Activated CD4-positive, alpha-beta T cell treated with anti-CD3 and anti-CD28 coated beads for 48 hours (primary cell): ENCODE measurements at regions not wholly inside any gene's neighbourhood (a gene's known extent, or its start where the extent isn't known, plus 50 kb on each side); places are given as distances from the start of the nearest gene placed in this dataset.

Experiments
- DNase-seq: peaks from one replicate; pipeline ENCODE4 v3.0.0-alpha.2; 2020

DNA sequence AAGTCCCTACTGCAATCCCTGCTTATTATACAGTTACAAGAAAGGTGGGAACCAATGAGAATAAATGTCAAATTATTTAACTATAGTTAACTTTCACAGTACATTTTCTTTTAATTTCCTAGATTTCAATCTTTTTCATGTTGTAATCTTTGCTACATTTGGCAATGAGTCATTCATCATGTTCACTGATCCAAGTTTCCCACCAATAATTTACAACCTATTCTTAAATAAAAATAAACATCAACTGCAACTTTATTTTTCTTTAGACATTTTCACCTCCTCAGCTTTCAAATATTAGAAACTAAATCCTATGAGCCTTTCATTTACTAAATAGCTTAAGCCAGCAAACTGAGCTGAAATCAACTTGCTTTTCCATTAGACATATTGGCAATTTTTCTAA lies 541.3 kb upstream of the BTBD3 start:
- no peak for DNase-seq

DNA sequence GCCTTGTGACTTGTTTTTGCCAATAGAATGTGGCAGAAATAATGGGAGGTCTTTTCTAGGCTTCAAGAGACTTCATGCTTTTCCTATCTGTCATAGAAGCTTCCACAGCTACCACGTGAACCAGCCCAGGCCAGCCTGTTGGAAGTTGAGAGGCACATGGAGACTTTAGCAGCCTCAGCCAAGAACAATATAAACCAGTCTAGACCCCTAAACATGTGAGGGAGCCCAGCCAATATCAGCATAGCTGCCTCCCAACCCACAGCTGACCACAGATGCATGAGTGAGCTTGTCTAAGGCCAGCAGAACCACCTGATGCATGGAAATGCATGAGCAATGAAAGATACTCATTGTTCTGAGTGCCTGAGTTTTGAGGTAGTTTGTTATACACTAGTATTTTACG lies 540.7 kb upstream of the BTBD3 start:
- DNase-seq = no peak

DNA sequence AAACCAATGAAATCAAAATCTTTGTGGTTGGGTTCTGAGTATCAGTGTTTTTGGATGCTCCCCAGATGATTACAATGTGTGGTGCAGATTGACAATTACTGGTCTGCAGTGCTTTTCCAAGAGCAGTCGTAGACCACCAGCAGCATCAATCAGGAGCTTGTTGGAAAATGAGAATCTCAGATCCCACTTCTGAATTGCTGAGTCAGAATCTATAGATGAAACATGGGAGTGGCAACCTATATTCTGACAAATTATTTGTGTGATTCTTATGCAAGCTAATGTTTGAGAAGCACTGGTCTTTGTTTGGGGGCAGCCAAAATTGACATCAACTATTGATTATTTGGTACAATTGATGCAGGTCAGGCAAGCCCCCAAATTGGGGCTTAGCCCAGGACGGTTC lies 539.9 kb upstream of the BTBD3 start:
- DNase-seq = no peak

DNA sequence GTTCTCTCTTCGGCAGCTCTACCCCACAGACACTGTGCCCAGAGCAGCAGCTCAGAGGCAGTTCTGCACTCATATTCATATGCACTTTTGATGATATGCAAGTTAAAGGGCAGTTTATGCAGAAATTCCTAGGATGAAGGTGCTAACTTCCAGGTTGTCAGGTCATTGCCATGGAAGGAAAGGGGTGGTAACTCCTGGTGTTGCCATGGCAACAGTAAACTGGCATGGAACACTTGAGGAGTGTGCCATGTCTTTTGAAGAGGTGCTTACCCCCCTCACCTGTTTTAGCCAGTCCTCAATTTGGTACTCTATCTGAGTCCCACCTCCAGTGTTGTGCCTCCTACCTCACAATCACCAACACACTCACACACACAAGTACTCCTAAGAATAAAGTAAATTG lies 539.4 kb upstream of the BTBD3 start:
- no peak for DNase-seq

DNA sequence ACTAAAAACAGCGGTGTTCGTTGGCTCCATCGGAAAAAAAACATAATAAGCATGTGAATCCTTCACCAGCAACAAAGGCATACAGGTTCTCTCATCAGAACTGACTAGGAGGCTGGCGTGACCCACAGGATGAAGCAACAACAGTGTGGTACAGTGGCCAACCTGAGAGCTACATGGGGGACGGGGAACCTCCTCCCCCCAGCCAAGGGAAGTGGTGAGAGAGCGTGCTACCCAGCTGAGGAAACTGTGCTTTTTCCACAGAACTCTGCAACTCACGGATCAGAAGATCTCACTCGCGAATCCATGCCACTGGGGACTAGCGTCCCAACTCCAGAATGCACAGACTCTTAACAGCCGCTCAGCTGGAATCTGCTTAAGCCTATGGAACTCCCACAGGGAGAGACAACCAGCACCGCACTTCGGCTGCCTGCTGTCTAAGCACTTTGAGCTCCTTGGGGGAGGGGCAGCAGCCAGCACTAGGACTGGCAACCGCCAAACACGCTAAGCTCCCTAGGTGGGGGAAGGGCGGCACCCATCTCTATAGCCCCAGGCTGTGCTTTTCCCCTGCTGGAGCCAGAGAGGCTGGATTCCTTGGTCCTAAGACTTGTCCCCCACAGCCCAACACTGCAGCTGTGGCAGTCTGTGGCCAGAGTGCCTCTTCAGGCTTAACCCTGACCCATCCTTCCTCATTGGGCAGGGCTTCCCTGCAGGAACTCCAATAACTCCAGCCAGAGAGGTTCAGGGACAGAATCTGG lies 538.3 kb upstream of the BTBD3 start:
- DNase-seq = no peak

DNA sequence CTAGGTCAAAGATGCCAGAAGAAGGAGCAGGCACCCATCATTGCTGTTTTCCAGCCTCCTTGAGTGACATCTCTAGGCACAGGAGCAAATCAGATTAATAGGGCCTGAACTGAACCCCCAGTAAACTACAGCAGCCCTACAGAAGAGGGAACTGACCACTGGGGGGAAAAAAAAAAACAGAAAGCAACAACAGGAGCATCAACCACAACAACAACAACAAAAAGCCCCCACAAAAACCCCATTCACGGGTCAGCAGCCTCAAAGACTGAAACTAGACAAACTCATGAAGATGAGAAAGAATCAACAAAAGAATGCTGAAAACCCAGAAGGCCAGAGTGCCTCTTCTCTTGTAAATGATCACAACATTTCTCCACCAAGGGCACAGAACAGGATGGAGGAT lies 537.4 kb upstream of the BTBD3 start:
- no peak for DNase-seq

DNA sequence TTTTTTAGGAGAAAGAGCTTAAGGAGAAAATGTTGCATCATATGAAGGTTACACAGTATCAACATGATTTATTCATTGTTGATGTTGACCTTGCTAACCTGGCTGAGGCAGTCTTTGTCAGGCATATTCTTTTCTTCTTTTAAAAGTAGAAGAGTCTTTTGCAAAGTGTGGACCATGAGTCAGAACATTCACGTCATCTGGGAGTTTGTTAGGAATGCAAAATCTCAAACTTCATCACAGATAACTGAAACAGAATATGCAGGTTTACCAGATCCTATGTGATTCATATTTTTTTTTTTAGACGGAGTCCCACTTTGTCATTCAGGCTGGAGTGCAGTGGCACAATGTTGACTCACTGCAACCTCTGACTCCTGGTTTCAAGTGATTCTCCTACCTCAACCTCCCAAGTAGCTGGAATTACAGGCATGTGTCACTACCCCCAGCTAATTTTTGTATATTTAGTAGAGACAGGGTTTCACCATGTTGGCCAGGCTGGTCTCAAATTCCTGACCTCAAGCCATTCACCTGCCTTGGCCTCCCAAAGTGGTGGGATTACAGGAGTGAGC lies 530.4 kb upstream of the BTBD3 start:
- DNase-seq = no peak

DNA sequence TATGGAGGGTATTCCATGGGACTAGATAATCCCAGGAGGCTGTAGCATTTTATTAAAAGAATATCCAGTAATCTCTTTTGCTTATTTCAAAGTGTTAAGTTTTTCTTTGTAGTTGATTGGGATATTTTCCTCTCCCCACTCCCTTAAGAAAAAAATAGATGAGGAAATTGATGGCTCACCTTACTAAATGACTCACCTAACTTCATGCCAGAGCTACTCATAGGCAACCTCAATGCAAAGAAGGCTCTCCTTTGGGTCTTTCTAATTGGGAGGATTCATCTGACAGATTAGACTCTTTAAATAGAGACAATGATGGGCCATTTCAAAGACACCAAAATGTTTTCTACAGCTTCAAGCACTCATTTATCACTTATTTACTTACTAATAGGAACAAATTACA lies 528.5 kb upstream of the BTBD3 start:
- no peak for DNase-seq

DNA sequence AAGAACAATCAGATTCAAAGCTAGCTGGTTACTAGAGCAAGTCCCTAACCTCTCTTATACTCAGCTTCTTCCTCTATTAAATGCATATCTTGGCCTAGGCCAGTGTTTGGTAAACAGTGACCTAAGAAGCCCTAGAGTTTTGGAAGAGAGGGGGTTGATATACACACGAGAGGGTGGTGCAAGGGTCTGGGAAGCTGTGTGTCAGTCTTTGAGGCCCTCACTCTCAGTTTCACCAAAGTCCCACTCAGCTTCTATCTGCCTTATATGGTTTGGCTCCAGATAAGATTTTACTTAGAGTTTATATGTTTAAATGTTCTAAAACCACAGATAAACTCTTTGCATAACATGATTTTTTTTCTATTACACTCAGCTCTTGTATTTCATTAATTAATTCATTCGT lies 526.1 kb upstream of the BTBD3 start:
- DNase-seq = no peak

DNA sequence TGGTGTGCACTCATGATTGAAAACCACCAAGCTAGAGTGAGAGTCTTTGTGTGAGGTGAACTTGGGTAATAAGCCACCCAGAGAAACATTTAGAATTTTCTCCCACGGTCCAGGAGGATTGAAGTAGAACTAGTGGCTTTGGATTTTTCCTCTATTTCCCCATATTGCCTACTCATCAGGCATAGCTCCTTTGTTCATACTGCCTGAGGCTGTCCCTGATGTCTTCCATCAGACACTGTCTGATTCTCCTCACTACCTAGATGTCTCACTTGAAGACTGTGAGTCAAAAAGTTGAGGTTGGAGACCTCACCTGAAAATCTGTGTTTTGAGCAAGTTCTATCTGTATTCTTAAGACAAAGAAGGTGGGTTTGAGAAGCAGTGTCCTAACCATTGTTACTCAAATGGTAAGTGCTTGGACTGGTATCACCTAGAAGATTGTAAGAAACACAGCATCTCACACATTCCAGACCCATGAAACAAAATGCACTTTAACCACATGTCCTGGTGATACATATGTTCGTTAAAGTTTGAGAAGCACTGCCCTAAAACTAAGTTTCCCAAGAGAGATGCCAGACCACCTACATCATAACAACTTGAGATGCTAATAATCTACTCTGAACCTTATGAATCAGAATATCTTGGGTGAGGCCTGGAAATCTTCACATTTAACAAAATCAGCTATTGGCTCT lies 523.4 kb upstream of the BTBD3 start:
- no peak for DNase-seq

DNA sequence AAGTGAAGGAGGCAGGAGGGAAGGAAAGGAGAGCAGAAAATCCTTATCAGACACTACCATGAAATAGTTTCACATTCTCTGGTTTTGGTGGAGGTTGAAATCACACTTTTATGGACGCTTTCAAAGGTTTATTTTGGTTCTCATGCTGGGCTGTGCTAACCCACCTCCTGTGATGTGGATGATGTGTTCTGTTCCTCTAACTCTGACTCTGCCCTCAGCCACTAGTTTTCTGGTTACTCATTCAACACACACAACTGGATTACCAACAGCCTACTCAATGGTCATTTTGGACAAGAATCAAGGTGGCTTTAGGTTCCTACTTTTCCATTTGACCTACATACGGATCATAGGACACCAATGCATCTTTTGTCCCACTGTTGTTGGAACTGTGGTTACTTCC lies 522.1 kb upstream of the BTBD3 start:
- no peak for DNase-seq

DNA sequence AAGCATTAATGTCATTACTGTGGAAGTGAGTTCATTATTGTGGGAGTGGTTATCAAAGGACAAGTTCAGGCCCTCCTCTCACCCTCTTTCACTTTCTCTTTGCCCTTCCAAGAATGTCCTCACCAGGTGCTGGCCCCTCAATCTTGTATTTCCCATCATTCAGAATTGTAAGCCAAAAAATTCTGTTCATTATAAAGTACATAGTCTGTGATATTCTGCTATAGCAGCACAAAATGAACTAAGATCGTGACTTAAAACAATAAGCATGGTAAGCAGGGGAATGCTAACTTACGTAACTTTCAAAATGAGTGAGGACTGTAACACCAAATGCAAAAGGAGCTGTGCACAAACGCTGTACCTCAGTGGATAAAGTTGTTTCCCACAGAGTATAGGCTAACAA lies 515.7 kb upstream of the BTBD3 start:
- DNase-seq = no peak

DNA sequence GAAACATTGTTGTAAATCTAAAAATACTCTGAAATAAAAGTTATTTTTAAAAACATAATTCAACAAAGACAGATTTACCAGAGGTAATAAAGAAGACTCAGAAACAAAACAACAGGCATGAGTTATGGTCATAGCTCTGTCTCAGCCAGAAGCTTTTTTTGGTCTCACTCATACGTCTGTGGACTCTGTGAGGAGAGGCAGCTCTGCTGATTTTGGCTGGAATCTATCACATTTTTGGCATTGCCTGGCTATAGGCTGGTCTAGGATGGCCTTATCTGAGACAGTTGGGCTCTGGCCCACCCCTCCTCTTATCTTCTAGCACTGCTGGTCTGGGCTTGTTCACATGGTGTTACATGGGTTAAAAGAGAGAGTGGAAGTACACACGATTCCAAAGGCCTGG lies 514.0 kb upstream of the BTBD3 start:
- DNase-seq = no peak

DNA sequence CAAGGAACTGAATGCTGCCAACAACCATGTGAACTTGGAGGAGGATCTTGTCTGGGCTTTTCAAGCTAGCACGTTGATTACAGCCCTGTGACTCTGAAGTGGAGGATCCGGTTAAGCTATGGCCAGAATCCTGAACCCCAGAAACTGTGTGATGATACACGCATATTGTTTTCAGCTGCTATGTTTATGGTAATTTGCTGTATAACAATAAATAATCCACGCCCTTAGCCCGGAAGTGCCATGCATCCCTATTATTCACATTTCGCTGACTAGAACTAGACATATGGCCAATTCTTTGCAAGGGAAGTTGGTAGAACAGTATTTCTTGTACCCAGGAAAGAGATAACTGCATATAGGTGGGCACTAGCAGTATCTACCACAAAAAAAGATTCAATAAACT lies 510.8 kb upstream of the BTBD3 start:
- no peak for DNase-seq

DNA sequence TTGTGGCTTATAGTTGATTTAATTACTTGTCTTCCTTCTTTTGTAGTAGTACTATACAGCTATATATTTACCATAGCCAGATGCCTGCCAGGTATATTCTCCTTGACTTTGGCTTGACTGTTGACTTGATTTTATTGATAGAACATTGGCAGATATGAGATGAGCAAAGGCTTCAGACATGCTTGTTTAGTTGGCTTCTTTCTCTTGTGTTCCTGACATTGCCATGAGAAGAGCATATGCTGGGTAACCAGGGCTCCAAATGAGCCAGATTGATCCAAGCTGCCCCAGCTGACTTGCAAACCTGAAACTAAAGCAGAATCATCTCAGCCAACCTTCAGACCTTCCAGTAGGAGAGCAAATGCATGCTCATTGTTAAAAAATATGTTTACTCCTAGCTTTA lies 508.1 kb upstream of the BTBD3 start:
- no peak for DNase-seq

DNA sequence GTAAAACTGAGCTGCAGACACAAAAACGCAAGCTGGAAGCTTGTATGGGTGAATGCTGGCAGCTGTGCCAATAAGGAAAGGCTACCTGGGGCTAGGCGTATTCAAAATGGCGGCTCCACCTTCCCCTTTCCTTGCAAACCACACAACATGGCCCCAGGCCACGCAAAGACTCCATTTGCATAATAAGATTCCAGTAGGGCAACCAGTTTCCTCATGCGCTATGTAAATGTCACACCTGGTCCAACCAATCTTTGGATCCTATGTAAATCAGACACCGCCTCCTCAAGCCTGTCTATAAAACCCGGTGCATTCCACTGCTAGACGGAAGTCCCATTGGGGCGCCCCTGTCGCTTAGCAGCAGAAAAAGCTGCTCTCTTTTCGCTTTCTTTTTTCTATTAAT lies 505.9 kb upstream of the BTBD3 start:
- DNase-seq = no peak

DNA sequence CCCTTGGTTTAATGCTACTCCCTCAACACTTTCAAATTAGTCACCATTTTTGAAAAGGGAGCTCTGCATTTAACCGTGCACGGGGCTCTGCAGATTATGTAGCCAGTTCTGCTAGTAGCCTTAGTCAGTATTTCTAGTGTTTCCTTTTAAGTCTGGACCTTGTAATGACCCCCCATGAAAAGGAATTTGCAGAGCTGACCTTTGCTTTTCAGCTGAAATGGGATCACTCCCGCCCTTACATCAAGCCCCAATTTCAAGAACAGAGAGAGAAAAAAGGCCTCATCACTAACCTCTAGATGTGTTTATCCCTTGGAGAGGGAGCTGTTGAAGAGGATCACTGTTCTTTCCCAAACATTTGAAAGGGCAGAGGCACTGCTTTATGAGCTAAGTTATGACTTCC lies 490.7 kb upstream of the BTBD3 start:
- no peak for DNase-seq

DNA sequence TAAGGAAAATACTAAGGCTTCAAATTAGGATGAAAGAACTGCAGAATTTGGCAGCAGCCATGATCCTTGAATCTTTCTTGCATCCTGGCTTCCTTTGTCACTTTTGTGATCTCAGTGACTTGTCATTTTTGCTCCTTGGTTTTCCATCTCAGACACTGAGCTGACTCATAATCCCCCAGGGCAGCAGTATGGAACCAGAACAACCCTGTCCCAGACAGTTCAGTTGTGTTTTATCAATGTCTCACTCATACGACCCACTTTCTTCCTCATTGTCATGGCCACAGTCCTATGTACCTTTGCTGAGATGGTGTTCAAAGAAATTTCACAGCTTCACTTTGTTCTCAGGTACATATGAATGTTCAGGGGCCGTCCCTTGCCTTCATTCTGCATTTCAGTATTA lies 488.5 kb upstream of the BTBD3 start:
- DNase-seq = no peak

DNA sequence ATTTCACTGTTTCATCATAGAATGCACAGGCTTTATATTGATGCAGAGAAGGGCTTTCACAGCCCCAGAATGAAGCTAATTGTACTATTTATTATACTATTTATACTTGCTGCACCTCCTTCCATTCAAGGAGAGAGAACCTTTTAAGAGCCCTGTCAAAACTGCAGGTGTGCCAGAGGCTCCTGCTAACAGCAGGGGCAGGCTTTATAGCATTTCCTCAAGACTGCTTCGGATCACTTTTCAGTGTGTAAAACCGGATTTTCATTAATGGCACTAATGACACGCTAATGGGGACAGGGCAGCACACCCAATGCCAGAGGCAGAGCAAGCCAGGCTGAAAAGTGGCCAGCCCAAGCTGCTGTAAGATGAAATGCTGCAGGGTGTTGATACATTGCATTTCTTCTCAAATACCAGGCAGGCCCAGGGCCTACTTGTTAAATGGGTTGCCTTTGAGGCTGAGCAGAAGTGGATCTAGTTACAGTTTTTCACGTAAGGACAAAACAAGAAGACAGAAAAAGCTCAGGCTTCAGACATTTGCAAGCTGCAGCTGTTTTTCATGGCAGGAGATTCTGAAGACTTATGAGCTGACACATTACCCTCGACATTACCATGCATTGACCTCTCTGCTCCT lies 487.7 kb upstream of the BTBD3 start:
- DNase-seq = no peak

DNA sequence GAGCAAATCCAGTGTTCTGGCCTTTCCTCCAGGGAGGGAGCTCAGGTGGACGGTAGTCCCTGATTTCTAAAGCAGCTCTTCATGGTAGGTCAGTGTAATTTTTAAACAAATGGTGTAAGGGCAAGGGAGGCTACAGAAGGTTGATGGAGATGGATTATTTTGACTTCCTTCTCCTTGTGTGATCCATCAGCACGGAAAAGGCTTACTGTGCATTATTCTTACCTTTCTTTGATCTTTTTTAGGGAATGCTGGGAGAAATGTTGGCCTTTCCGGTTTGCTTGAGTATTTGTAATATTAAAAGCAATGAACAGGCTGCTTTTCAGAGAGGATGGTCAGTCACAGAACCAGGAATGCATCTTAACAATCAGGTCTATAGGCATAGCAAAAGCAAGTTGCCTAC lies 487.0 kb upstream of the BTBD3 start:
- no peak for DNase-seq

DNA sequence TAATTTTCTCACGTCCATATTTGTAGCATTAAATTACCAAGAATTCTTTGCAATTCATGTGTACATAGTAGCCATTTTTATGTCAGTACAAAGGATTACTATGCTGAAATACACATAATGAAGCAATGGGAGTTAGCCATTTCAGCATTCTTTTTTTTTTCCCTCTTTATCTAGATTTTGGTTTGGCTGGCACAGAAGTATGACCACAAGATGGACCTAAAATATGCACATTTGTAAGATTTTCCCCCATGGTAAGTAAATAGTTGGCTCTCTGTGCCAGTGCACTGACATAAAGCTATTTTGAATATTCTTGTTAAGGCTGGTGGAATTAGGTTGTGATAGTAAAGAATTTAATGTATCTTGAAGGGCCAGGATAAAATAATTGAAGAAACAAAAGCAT lies 486.1 kb upstream of the BTBD3 start:
- no peak for DNase-seq

DNA sequence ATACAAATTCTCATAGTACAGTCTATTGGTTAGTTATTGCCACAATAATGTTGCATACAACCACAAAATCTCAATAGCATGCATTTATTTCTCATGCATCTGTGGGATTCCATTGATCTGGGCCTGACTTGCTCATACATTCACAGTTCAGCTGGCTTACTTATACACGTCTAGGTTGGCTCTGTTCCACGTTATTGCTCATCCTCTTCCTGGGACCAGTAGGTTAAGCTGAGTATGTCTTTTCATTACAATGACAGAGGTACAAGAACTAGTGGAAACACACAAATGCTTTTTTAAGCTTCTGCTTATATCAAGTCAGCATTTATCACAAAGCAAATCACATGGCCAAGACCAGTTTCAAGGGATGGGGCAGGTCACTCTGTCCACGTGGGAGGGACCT lies 485.3 kb upstream of the BTBD3 start:
- DNase-seq = no peak

DNA sequence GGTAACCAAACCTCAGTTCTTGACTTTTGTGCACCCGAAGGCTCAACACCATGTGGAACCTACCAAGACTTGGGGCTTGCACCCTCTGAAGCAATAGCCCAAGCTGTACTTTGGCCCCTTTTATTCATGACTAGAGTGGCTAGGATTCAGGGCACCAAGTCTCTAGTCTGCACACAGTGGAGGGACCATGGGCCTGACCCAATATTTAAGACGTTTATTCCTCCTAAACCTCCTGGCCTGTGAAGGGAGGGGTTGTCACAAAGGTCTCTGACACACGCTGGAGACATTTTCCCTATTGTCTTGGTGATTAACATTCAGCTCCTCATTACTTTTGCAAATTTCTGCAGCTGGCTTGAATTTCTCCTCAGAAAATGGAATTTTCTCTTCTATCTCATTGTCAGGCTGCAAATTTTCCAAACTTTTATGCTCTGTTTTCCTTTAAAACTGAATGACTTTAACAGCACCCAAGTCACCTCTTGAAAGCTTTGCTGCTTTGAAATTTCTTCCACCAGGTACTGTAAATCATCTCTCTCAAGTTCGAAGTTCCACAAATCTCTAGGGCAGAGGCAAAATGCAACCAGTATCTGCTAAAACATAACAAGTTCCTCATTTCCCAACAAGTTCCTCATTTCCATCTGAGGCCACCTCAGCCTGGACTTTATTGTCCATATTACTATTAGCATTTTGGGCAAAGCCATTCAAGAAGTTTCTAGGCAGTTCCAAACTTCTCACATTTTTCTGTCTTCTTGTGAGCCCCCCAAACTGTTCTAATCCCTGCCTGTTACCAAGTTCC lies 481.4 kb upstream of the BTBD3 start:
- DNase-seq = no peak
